Tibial artery (tissue), 4 donors: ENCODE measurements at regions not wholly inside any gene's neighbourhood (a gene's known extent, or its start where the extent isn't known, plus 50 kb on each side); places are given as distances from the start of the nearest gene placed in this dataset.

Experiments used
- DNase-seq, 2 donors: peaks; one replicate each; pipeline ENCODE4 v3.0.0-alpha.2; 2019
- H3K27ac ChIP-seq, 2 donors: fragments of 200-600 bp; sonication (generic) in 1 of 2; 1 replicate in 1 of 2; 2 replicates in 1 of 2; pipeline ENCODE4 v1.5.1; 2018 to 2019; ENCODE audit warnings: mild to moderate bottlenecking in 1 of 2
- H3K27me3 ChIP-seq, 2 donors: fragments of 200-600 bp; sonication (generic) in 1 of 2; one replicate each; pipeline versions ENCODE4 v1.5.1 to v1.6.0; 2016 to 2019
- H3K36me3 ChIP-seq, 3 donors: fragments of 200-600 bp; sonication (generic) in 2 of 3; one replicate each; pipeline ENCODE4 v1.5.1; 2016 to 2019; ENCODE audit warnings: mild to moderate bottlenecking in 2 of 3
- H3K4me1 ChIP-seq, 4 donors: fragments of 200-600 bp; sonication (generic) in 2 of 4; 1 replicate in 3 of 4; 2 replicates in 1 of 4; pipeline ENCODE4 v1.5.1; 2016 to 2019
- H3K4me3 ChIP-seq, 2 donors: fragments of 200-600 bp; sonication (generic) in 1 of 2; 1 replicate in 1 of 2; 2 replicates in 1 of 2; pipeline ENCODE4 v1.5.1; 2018 to 2019; ENCODE audit warnings: mild to moderate bottlenecking in 2 of 2
- H3K9me3 ChIP-seq, 3 donors: fragments of 200-600 bp; sonication (generic) in 1 of 3; one replicate each; pipeline ENCODE4 v1.5.1; 2016 to 2019
- intact Hi-C: fragments of 100-400 bp; cut with DNase I; formaldehyde crosslinking; loops from one replicate; pipeline ENCODE4 v1.15.0; 2023; ENCODE audit warnings: low total_unique reads
- TF ChIP-seq, protein P1 (sequence below), 2 experiments: fragments of 200-600 bp in 1 of 2; fragments of 450-650 bp in 1 of 2; IDR thresholded peaks; one replicate each; pipeline ENCODE4 v1.5.1; 2017 to 2019; ENCODE audit warnings: antibody characterized with exemption in 2 of 2, mild to moderate bottlenecking in 1 of 2, moderate library complexity in 1 of 2

DNA sequence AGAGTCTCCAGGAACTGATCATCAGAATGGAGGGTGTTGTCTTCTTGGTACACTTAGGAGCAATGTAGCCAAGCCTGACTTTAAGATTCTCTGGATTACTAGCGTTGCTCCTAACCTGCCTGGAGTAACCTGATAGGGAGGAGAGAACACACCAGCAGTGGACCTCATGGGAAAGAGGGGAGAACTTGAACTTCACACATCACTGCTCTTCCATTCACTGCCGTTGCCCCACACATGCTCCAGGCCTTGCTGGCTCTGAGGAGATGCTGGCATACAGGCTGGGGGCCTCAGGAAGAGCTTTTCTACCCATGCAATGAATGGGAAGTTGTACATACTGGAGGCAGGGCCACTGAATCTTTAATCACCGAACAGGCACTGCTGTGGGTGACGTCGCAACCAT lies 60.3 kb upstream of the ADAMTS16 start:
- DNase-seq: no peak
- H3K4me3 ChIP-seq: no peak overlapping the region
- no peaks in the 10 kb centered on the region for H3K36me3 ChIP-seq
- no peak overlapping the region for H3K27ac ChIP-seq
- peaks cover 0 to 2% of the 10 kb centered on the region in 2 donors for H3K27me3 ChIP-seq
- TF ChIP-seq, protein P1, sequence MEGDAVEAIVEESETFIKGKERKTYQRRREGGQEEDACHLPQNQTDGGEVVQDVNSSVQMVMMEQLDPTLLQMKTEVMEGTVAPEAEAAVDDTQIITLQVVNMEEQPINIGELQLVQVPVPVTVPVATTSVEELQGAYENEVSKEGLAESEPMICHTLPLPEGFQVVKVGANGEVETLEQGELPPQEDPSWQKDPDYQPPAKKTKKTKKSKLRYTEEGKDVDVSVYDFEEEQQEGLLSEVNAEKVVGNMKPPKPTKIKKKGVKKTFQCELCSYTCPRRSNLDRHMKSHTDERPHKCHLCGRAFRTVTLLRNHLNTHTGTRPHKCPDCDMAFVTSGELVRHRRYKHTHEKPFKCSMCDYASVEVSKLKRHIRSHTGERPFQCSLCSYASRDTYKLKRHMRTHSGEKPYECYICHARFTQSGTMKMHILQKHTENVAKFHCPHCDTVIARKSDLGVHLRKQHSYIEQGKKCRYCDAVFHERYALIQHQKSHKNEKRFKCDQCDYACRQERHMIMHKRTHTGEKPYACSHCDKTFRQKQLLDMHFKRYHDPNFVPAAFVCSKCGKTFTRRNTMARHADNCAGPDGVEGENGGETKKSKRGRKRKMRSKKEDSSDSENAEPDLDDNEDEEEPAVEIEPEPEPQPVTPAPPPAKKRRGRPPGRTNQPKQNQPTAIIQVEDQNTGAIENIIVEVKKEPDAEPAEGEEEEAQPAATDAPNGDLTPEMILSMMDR (IDR thresholded peaks at IDR 0.05): no peak
- no peaks in the 10 kb centered on the region for H3K9me3 ChIP-seq
- intact Hi-C loops: no loop called here
- no peaks in the 10 kb centered on the region for H3K4me1 ChIP-seq

DNA sequence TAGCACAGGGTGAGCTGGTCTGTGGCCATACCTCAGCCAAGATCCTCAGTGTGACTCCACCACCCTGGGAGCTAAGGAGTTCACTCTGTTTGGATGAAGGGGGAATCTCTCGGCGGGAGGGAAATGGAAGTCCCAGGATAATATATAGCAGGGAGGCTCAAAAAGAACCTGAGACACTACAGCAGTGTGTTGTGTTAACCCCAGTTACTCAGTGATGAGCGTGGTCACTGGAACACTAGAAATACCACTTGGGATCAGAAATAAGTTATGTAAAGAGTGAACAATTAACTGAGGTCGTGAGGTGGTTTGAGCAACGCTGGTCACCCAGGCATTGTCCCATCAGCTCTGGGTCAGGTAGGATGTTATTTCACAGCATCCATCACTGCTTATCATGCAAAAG lies 59.3 kb upstream of the ADAMTS16 start:
- no peak for DNase-seq
- Histone ChIP-seq H3K9me3 (no peaks in the 10 kb centered on the region), H3K4me3 (no peak overlapping the region), H3K27ac (no peak overlapping the region), H3K36me3 (no peaks in the 10 kb centered on the region), H3K4me1 (no peaks in the 10 kb centered on the region), H3K27me3 (peaks cover 0 to 2% of the 10 kb centered on the region in 2 donors)
- TF ChIP-seq, protein P1 (IDR thresholded peaks at IDR 0.05): no peak
- intact Hi-C loops: no loop called here

DNA sequence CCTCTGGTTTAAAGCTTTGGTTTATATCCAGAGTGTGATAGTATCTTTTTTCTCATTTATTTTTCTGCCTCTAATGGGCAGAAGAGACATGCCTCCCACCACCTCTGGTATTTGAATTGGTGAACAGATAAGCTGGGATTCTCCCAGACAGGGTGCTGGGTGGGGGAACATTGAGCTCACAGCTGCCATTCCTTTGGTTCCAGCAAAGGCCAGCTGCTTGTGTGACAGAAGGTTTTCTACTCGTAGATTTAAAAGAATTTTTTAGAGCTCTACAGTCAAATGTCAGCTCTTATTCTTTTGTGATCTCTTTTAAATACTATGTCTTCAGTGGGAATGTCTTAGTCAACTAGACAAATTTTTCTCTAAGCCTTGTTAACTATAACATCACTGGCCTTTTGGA lies 54.7 kb upstream of the ADAMTS16 start:
- no peaks in the 10 kb centered on the region for H3K4me1 ChIP-seq
- H3K27me3 ChIP-seq: no peaks in the 10 kb centered on the region
- H3K36me3 ChIP-seq: no peaks in the 10 kb centered on the region
- no peaks in the 10 kb centered on the region for H3K9me3 ChIP-seq
- intact Hi-C loops: no loop called here
- no peak overlapping the region for H3K4me3 ChIP-seq
- TF ChIP-seq, protein P1 (IDR thresholded peaks at IDR 0.05): no peak
- no peak overlapping the region for H3K27ac ChIP-seq
- no peak for DNase-seq

DNA sequence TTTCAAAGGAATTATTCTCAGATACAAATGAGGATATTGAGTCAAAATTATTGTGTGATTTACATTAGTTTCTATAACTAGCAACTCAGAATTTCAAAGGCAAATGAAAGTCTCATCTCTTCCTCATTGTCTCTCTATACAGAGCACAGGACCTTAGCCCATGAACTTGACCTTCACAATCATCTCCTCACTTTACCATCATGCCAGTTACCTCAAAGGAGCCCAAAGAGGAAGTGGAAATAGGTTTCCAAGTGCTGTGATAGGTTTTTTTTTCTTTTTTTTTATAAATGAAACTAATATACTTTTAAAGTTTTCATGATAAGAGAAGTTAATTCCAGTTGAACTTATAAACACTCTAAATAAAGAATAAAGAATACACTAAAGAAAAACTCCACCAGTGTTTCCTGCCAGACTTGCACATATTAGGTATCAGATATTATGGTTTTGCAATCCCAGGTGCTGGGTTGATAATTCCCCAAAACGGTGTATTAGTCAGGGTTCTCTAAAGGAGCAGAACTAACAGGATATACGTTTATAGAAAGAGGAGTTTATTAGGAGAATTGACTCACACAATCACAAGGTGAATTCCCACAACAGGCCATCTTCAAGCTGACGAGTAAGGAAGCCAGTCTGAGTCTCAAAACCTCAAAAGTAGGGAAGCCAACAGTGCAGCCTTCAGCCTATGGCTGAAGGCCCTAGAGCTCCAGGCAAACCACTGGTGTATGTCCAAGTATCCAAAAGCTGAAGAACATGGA lies 50.1 kb upstream of the ADAMTS16 start:
- no peaks in the 10 kb centered on the region for H3K27me3 ChIP-seq
- DNase-seq: no peak
- no peaks in the 10 kb centered on the region for H3K9me3 ChIP-seq
- H3K36me3 ChIP-seq: no peaks in the 10 kb centered on the region
- H3K4me1 ChIP-seq: no peaks in the 10 kb centered on the region
- TF ChIP-seq, protein P1 (IDR thresholded peaks at IDR 0.05): no peak
- intact Hi-C loops: no loop called here
- no peak overlapping the region for H3K27ac ChIP-seq
- no peak overlapping the region for H3K4me3 ChIP-seq
